AML-193 (cell line): ENCODE measurements at regions not wholly inside any gene's neighbourhood (a gene's known extent, or its start where the extent isn't known, plus 50 kb on each side); places are given as distances from the start of the nearest gene placed in this dataset.
"Not testable (repeated sequence)": the region's sequence is repeated elsewhere in the genome, so short reads cannot be mapped to it uniquely, and the experiment has no call there.

Source experiments
- DNase-seq, 2 experiments: peaks; one replicate each; lab custom pipeline; 2025; lab: John Stamatoyannopoulos, UW

DNA sequence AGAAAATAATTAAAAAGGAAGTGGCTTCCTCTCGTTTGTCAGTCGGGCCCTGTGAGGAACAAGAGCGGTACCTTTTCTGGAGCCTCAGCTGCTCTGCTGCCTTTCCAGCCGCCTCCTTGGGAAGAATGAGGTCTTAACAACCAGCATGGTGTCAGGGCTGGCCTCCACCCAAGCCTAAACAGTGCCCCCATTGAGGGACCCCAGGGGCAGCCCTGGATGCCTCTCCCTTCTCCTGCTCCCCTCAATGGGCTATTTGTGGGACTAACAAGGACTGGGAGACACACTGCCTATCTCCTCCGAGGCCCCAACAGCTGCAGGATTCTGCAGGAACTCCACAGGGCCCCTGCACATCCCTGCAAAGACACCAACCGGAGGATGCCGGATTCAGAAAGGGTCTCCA lies 155.4 kb upstream of the MAP3K1 start:
- no peak for DNase-seq

DNA sequence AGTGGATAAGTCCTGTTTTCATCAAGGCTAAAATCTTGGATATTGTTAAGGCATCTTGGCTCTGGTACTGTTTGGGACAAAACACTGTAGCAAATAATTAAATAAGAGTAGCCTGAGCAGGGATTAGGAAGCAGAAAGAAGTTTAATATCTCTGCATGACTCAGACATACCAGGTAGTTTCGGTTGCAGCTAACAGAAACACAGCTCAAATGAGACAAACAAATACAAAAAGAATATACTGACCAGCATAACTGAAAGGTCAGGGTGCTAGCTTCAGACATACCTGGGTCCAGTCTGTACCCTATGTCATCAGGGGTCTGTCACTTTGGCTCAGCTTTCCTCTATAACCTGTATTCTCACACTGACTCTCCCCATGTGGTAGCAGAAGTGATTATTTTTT lies 156.4 kb upstream of the MAP3K1 start:
- DNase-seq: no peak

DNA sequence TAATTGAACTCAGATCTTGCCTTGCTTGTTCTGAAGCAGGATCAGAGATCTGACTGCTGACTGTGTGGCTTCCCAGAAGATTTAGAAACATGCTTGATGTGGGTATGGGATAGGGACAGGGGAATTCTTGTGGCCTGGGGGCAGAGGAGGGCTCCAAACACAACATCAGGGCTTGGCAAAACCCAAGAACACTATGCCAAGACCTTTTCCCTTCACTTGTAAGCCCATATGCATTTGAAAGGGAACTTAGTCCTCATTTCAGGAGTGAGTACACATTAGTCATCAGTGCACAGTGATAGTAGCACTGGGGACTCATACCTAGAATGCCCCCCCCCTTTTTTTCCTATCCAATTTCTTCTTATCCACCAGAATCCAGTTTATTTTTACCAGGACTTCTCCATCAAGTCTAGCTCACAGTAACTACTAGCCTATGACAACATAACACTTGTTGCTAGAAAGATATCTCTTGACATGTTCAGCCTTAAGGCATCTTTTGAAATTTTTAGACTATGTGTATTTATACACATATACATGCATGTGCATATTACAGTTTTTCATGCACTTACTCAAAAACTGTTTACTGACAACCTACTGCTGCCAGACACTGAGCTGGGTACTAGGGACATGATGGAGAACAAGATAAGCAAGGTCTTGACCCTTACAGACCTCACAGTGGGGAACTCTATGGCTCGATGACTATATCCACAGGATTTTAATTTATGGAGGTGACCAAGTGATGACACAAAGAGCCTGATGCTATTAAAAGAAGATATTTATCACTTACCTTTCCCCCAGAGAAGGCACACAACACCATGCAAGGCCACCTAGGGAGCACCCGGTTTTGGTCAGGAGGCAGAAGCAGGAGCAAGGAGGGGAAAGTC lies 158.3 kb upstream of the MAP3K1 start:
- DNase-seq: no peak

DNA sequence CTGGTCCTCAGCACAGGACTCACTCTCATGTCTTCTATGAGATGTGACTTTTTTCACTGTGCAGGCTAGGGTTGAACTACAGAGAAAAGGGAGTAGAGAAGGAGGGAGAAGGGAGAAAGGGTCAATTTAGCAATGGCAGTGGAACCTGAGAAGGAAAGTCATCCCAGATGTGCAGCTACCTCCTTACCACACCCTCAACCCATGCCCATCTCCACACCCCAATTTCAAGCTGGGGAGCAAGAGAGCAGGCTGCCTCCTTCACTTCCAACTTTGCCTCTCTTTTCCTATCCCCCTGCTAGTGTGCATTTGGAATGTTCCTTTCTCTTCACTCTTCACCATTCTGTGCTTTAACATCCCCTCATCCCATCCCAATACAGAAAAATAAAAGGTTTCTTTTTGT lies 163.5 kb upstream of the MAP3K1 start:
- DNase-seq: no peak

DNA sequence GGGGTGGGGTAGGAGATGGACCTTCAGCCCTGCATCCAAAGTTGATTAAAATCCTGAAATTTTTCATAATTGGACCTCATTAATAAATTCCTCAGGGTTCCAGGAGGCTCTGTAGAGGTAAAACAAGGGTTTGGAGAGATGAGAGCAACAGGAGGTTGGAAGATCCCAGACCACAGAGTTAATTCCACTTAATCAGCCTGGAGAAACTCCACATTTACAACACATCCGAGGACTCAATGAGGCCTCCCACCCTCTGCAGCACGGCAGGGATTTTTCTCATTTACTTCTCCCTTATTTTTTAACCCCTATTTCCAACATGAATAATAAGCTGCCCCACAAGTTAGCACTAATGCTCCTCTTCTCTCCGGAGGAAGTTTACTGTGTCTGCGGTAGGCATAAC lies 165.0 kb upstream of the MAP3K1 start:
- DNase-seq: no peak

DNA sequence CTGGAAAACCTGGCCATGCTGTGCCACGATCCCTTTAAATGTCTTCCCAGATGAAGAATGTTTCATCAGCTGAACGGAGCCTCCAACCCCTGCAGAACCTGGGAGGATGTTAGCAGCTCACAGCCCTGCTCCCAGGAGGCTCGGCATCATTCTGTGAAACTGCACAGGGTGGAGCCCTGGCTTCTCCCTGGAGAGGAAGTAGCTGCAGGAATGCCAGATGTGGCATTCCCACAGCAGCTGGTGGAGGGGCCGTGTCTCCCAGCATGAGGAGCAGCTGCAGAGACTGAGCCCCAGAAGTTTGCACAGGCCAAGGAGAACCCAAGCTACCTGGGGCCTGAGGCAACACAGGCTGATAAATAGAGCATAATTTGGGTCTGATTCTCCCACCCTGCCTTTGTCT lies 165.8 kb upstream of the MAP3K1 start:
- DNase-seq: no peak

DNA sequence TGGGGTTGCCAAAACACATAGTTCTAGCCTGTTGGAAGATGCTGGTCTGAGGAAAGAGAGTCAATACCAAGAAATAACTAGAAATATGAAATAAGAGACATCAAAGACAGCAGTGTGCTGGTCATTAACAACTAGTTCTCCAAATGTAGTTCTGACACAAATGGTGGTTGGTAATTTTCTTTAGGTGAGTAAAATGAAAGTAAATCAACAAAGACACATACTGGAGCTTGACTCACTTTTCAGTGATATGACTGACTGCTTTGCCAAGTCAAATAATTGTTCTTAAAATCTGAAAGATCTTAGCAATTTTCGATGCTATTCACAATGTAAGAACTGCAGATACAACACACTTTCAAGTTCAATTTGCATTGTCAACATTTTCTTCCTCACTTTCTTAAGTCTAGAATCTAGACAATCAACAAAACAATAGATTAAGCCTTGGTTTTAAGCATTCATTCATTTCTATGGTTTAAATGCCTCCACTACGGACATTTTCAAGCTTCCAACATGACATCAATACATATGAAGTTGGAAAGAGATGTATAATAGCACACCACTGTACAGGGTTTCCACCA lies 166.8 kb upstream of the MAP3K1 start:
- no peak for DNase-seq

DNA sequence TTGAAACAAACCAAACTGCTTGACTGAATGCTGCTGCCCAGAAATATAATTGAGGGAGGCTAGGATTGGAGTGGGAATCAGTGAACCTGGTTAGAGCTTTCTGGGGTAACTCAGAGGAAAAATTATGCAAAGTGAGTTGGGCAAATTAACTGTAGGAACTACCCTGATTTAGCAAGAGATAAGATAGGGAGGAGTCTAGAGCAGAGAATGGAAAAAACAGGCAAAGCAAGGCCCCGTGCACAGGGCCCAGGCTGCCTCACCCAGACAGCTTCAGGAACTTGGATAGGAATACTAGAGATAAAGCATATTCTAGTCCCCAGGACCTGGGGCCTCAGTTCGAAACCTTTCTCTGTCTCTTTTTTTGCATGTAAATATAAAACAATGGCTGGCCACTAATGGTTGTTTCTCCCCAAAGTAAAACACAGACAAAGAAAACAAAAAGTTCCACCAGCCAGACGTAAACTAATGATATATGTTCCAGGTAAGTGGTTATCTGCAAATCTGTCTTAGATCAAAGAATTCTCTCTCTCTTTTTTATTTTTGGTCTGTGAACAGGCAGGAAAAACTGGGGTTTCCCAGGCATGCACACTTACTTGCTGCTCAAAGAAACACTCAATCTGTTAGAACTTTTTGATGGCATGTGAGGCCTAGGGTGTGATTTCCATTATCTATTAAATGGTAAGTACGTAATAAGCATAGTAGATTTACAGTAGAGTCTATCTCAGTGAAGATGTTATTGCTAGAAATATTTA lies 168.1 kb upstream of the MAP3K1 start:
- DNase-seq: no peak

DNA sequence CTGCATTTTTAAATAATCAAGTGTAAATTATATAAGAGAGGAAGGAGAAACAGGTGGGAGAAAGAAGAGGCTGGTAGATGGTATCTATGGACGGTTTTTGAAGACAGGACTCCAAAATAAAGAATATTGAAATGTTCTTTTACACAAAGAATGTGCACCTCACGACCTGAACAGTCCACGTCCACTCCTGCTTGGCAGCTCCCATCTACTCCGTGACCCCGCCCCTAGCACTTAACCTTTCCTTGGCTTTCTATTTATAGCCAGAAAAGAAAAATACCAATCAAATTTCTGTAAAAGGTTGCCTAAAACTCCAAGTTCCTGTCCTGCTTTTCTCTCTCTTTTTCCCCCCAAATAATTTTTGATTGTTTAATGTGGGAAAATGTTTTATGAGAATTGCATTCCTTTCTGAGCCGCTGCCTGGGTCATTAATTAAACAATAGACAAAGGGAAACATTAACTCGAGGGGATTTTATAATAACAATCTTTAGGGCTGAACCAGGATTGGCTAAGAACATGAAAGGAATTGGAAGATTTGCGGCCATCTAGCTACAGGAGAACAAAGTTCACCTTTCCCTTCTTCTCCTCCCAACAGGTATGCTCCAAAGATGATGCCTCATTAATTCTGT lies 173.6 kb upstream of the MAP3K1 start:
- DNase-seq: no peak

DNA sequence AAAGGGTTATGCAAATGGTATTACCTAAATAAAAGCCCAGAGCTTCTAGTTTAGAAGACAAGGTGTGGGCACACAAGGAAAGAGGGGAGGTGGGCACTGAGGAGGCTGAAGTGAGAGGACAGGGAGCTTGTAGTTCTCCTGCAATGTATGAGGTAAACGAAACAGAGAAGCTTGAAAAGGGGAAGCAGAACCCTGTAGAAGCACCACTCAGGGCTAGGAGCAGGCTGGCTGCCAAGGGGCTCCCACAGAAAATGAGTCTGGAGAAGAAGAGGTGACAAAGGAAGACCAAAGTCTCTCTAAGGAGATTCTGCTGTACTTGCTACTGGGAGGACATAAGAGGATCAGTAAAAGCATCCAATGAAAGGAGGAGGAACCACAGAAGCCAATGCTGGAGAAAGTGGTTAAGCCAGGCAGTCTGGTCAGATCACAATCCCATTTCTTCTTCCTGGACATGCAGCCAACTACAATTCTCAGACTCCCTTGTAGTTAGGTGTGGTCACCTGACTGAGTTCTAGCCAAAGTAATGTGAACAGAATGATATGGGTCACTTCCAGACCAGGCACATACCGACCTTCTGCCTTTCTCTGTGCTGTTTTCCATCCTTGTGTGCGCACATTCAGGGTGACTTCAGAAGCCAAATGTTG lies 174.5 kb upstream of the MAP3K1 start:
- peak; percentile 75 for DNase-seq

DNA sequence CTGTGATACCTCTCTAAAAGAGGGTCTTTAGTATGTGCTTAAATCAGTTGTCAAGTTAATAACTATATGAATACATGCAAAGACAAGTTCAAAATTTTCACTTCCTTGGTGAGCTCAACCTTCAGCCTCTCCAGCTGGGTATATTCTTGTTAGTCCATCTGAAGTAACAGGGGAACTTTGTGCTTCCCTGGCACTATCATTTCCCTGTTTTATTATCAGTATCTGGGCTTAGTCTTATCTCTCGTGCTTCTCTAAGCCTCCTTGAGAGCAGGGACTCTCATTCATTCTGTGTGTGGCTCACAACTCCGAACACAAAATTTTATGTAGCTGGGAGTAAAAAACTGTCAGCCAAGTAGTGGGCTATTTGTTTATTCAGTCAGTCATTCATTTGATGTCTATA lies 175.9 kb upstream of the MAP3K1 start:
- no peak for DNase-seq

DNA sequence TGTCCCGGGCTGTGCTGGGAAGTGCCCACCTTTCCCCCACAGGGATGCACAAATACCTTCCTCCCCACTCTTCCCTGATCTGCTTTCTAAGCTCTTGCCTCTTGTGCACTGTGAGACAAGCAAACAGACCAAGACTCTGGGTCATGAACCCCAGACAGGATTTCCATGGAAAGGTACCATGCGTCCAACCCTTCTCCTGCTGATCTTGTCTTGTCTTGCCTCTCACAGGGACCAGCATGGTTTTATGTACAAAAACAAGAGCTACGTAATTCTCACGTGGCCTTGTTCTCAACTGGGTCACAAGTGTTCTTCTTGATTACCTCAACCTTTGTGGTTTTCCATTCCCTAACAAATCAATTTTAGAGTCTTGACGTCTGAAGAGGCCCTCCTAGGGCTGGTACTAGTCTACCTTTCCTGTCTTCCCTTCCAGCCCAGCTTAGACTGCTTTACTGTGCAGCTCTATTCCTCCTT lies 176.5 kb upstream of the MAP3K1 start:
- no peak for DNase-seq

DNA sequence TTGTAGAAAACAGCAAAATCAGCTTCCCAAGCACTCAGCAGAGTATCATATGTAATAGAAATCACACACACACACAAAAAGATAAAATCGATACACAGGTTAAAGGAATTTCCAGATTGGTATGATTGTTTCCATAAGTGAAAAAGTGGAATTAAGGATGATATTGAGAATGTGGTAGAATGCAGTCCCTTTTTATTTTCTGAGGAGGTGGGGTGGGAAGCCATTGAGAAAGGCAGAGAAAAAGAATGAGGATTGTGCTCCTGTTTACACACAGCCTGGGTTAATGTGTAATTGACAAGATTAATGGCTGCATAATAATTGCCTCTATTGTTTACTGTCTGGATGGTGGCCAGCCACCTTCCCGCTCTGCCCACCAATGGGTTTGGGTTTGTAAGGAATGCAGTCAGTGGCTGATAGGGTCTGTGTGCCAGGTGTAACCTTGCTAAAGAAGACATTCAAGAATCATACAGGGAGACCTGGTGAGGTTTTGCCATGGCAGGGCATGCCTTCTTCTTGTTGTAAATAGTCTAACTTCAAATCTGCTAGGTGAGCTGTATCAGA lies 177.2 kb upstream of the MAP3K1 start:
- no peak for DNase-seq

DNA sequence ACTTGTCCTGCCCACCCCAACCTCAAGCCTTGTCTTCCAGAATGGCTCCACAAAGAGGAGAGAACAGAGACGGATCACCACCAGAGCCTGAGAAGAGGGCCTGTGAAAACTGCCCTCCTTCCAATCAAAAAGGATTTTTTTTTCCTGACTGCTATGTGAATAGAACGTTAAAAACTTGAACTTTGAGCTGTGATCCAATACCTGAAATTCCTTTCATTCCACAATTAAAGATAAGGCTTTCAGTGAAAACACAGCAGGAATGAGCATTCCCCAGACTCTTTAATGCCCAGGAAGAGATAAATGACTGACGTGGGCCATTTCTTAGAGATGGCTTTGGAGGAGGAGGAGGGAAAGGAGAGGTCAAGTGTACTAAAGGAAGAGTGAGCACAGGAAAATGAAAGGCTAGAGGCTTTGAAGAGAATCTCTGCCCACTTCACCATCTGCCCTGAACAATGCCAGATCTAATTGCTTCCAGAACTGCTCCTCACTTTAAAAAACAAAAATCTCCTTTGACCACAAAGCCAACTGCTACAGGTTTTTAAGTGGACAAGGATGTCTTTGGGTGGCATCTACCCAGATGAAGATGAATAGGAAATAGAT lies 177.9 kb upstream of the MAP3K1 start:
- no peak for DNase-seq

DNA sequence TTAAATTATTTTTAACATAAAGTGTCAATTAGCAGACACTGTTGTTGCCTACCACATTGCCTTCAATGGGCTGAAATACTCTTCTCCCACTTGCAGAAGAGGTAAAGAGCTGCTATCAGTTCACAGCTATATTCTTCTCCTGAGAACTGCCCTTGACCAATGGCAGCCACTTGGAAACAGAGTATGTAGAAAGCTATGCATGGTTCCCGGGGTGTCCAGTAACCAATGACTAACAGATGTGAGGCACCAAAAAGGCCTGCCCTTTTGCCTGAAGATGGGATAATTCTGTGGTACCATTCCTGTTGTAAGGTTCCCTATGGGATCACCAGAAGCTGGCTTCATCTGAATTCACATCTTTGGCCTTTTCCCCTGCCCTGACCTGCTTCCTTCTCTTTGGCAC lies 181.4 kb upstream of the MAP3K1 start:
- no peak for DNase-seq

DNA sequence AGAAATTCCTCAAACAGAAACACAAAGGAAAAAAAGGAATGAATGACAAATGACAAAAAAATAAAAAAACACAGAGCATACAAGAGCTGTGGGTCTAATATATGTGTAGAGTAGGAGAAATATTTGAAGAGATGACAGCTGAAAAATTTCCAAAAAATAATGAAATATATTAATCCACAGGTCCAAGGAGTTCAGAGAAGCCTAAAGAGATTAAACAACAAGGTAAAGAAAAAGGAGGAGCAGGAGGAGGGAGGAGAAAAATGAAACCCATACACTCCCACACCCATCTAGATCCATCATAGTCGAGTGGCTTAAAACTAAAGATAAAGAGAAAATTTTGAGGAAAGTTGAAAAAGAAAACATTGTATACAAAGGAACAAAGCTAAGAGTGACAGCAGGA lies 182.4 kb upstream of the MAP3K1 start:
- DNase-seq: no peak

DNA sequence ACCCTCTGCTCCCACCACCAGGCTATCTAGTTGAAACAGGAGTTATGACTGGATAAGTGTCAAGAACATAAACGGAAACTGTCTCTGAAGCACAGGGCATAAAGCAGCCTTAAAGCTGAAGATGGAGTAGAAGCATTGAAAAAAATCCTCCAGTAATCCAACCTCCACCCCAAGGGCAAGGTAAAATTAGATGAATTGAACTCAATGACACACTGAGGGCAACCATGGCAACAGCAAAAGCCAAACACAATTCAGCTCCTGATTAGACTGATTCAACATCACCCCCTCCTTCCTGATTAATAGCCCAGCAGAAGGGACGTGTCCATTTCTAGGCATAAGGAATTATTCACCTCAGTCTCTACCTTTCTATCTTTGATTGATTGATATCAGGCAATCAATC lies 183.2 kb upstream of the MAP3K1 start:
- DNase-seq: no peak

DNA sequence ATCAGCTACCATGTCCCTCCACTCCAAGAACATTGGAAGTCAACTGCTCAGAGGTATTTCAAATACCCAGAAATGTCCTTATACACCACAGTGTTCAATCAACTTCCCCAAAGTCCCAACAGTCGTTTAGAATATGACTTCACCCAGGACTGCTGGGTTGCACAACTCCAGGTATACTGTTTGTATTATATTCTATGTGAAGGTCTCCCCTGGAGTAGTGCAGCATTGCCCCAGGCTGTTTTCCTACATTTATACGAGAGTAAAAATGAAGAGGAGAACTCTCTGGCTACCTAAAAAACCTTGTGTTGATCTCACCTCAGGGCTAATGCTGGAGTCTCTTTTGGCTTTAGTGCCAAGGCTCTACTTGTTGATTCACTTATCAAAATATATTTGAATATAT lies 183.6 kb upstream of the MAP3K1 start:
- peak; percentile 59 to 69 for DNase-seq

DNA sequence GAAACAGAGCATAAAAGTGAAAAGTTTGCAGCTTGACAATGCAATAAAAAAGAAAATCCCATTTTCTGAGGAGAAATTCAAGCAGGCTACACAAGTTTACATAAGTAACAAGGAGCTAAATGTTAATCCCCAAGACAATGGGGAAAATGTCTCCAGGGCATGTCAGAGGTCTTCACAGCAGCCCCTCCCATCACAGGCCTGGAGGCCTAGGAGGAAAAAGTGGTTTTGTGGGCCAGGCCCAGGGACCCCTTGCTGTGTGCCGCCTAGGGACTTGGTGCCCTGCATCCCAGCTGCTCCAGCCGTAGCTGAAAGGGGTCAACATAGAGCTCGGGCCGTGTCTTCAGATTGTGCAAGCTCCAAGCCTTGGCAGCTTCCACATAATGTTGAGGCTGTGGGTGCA lies 186.7 kb upstream of the MAP3K1 start:
- DNase-seq: not testable (repeated sequence)

DNA sequence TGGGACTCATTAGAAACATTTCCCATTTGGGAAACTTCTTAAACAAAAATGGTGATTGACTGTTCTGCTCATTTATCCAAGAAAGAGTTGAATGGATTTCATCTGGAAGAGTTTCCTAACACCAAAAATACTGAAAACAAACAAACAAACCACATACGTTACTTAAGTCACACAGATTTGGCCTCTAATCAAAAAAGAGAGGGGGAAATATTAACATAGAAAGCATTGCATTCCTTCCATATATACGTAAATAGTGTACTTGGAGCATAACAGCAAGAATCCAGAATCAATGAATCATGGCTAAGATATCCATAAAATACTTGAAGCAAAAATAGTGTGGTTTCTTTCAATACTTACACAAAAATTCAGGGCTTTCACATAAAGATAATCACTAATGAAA lies 189.8 kb upstream of the MAP3K1 start:
- DNase-seq: no peak

DNA sequence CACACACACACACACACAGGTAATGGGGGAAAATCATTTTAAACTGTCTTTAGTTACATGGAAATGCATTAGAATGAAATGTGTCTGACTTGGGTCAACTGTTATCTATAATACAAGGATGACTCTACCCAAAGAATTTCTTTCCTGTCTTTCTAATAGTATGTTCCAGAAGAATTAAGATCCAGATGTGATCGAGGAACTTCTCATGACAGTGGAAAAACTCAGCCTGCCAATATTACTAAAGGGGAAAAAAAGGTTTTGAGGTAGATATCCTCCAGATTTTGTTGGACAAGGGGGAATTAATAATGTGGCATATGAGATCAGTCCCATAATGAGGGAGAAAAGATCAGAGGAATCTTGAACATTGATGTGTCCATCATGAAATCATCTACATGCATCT lies 190.6 kb upstream of the MAP3K1 start:
- no peak for DNase-seq
